ENCODE measurements at regions not wholly inside any gene's neighbourhood (a gene's known extent, or its start where the extent isn't known, plus 50 kb on each side); places are given as distances from the start of the nearest gene placed in this dataset.

- DNase-seq = no peak
Observed at GRCh38 chr20:62563561-62563960, 78.7 kb upstream of the SLCO4A1 start.

GRCh38 chr20:62564456-62565245 is 77.7 kb upstream of the SLCO4A1 start:
- DNase-seq = no peak

DNA sequence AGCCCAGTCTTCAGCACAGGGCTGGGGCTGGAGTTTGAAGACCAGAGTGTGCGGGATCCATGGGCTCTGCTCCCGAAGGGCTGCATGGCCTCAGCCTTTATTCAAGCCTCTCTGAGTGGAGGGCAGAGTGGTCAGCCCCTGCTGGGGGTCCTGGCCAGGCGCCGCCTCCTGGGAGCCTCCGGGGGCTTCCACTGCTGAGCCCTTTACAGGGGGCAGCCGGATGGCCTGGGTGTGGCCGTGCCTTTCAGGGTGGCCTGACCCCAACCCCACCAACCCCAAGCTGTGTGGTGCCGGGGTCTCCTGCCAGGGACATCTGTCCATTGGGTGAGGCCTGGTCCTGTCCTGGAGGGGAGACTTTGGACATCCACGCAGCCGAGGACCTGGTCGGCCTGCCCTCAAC is 76.0 kb upstream of the SLCO4A1 start:
- no peak for DNase-seq

- no peak for DNase-seq
Observed at GRCh38 chr20:62566771-62567170, 75.5 kb upstream of the SLCO4A1 start.

DNA sequence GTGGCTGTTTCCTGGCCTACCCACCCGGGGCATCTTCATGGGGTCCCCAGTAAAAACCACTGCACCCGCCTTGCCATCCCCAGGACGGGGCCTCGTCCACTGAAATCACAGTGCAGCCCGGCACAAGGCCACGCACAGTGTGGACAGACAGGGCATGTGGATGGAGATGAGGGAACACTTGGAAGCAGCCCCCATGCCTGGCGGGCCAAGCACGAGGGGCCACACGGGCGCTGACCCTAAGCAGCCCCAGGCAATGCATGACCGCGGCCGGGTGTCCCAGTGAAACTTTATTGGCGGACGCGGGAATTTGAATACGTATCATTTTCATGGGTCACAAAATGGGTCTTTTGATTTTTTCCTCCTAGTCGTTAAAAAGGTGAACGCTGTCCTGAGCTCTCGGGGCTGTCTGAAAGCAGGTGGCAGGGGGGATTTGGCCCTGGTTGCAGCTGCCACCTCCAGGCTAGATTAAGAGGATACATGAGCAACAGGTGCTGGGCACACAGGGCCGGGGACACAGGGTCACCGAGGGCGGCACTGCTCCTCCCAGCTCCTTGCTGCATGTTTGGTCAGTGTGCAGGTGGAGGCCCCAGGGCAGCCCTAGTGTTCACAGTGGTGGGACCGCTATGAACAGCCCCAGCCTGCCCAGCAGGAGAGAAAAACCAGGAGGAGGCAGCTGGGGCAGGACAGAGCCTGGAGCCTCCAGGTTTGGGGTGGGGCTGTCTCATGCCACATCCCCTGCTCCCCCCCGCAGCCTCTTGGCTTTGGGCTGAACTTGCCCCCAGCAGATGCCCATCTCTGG is 74.9 kb upstream of the SLCO4A1 start:
- no peak for DNase-seq

DNA sequence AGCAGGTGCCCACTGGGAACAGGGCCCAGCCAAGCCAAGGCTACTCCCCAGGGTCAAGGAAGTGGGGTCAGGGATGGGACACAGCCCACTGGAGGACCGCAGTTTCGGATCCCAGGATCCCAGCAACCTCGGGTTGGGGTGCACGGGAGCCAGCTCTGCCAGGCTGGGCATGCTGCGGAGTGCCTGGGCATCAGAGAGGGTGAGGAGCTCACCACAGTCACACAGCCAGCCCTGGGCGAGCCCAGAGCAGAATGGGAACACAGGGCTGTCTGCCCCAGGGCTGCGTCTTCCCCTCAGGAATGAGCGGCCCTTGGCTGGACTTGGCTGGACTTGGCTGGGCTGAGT is 74.3 kb upstream of the SLCO4A1 start:
- DNase-seq = no peak

DNA sequence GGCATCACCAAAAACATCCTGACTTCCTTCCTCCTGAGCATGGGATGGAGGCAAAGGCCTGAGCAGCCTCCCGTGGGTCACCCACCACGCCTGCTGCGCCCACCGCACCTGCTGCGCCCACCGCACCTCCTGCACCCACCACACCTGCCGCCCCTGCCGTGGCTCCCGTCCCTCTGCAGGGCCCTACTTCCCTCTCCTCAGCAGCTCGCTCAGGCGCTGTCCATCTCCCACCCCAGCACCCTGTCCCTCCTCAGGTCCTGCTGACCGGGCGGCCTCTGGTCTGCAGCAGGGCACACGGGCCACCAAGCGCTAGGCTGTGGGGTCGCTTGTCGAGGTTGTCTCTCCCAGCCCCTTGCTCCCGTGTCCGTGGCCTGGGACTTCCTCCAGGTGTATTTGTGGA is 72.7 kb upstream of the SLCO4A1 start:
- no peak for DNase-seq

DNA sequence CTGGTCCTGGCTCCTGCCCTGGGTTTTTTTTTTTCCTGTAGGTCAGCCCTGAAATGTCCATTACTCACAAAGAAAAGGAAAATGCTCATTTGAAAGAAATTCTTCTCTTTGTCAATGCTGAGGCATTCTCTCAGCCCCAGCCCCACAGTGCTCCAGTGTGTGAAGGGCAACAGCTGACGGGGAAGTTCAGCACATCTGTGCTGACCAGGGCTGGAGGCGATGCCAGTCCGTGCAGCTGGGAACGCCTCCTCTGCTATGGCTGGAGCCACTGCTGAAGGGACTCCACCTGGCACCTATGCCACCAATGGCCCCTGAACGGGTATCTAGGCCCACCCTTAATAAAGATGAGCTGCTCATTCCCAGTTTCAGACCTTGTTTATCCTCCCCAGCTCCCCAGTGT is 71.9 kb upstream of the SLCO4A1 start:
- no peak for DNase-seq

GRCh38 chr20:62570897-62571668 is 71.2 kb upstream of the SLCO4A1 start:
- DNase-seq = no peak

DNA sequence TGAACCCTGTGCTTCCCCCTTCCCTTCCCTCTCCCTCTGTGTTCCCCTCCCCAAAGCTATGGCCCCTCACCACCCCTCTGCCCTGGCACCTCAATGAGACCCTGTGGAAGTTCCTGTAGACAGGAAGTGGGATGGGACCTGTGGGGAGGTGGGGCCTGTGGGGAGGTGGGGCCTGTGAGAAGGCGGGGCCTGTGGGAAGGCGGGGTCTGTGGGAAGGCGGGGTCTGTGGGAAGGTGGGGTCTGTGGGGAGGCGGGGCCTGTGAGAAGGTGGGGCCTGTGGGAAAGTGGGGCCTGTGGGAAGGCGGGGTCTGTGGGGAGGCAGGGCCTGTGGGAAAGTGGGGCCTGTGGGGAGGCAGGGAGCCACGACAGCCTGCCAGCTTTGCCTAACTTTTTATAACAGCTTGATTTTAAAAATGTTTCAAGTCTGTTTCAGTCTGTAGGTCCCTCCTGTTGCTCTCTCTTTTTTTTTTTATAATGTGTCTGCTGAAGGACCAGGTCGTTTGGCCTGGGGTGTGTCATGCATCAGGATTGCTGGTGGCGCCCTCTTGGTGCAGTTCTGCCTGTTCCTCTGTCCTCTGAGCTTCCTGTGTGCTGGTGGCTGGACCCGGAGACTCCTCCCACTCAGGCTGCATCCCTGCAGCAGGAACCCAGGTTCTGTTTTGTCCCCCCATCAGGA is 70.5 kb upstream of the SLCO4A1 start:
- no peak for DNase-seq

DNA sequence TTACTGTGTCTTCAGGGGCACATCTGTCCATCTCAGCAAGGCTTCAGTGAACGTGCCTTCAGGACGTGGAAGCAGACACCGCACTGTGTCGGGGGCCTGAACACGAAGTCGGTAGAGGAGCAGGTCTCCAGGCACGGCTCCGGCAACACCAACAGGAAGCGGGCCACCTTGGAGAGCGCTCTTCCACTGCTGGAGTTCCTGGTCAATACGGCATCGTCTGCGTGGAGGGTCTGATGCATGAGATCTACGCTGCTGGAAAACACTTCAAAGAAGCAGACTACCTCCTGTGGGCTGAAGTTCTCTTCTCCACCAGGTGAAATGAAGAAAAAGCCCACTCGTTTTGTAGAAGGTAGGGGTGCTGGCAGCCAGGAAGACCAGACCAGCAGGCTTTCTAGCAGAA is 69.3 kb upstream of the SLCO4A1 start:
- DNase-seq = no peak

DNA sequence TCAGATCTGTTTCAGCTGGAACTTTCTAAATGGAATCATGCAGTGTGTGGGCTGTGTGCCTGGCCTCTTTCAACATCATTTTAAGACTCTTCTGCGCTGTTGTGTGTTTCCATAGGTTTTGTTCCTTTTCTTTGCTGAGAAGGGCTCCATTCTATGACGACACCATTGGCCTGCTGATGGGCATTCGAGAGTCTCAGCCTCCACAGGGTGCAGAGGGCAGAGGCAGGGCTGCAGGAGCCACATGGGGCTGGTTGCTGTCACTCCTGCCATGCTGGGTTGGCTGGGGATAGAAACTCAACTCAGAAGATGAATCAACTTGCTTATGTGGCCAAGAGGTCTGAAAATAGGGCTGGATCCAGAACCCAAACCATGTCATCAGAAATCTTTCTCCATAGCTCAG is 68.5 kb upstream of the SLCO4A1 start:
- no peak for DNase-seq

DNA sequence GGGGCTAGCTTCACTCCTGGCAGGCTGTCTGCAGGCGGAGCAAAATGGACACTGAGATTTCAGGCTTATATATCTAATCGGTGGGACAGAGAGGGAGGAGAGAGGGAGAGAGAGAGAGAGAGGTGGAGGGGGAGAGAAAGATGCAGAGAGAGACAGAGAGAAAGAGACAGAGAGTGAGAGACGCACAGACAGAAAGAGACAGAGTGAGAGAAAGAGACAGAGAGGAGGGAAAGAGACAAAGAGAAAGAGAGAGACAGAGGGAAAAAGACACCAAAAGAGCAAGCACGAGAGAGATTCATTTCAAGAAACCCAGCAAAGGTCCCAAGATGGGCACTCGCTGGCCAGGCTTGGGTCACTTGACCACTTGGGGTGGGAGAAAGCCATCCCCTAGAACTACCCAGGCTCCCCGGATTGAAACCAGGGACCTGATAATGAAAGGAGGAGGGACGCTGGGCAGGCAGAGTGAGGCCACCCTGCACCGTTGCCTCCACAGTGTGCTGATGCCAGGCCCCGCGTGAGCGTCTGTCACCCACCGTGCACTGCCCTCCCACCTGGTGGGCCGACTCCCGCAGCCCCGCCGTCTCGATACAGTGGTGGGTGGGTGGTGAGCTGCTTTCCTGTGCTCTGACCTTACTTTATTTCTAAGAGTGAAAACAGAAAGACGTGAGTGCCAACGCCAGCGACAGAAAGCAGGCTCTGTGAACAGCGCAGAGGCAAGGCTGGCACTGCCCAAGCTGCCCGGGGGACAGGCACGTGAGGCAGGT is 67.9 kb upstream of the SLCO4A1 start:
- DNase-seq = no peak

- DNase-seq = no peak
Observed at GRCh38 chr20:62575976-62576722, 66.2 kb upstream of the SLCO4A1 start.

GRCh38 chr20:62576815-62577489 is 65.4 kb upstream of the SLCO4A1 start:
- DNase-seq = no peak

GRCh38 chr20:62577490-62577836 is 64.8 kb upstream of the SLCO4A1 start:
- DNase-seq = no peak

GRCh38 chr20:62578294-62578897 is 63.9 kb upstream of the SLCO4A1 start:
- DNase-seq = no peak

GRCh38 chr20:62580052-62580451 is 62.3 kb upstream of the SLCO4A1 start:
- no peak for DNase-seq

DNA sequence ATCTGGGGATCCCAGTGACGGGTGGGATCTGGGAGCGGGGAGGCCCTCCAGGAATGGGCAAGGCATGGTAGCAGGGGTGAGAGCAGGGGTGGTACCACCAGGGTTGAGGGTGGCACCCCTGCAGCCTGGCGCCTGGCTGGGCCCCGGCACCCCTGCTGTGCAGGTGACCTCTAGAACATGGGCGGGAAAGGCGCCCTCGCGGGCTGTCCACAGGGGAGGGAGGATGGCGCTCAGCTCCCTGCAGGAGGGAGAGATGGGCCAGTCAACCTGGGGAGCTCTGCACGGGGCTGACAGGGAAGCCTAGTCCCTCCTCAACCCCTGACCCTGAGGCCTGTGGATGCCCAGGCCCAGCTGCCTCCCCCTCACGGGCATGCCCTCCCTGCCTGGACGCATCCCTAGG is 61.6 kb upstream of the SLCO4A1 start:
- DNase-seq = no peak

GRCh38 chr20:62581308-62581707 is 61.0 kb upstream of the SLCO4A1 start:
- no peak for DNase-seq

DNA sequence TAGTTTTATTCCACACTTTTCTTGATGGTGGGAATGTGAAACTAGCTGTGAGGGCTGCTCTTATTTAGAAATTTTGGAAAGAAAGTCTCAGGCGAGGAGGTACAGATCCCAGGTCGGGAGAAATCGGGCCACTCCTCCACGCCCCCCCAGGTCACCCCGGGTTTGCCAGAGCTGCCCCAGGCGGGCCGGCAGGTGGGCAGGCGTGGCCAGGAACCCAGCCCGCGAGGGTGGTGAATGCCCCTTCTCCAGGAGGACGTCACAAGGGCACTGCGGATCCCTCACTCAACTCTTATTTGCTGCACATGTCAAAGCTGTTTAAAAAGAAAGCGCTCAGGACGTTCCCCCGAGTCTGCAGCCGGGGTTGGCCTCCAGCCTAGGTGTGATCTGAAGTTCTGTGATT is 60.5 kb upstream of the SLCO4A1 start:
- no peak for DNase-seq

All from CD4-positive, alpha-beta T cell treated with Interleukin-17A for 4 hours (primary cell).